ENCODE measurements at regions not wholly inside any gene's neighbourhood (a gene's known extent, or its start where the extent isn't known, plus 50 kb on each side); places are given as distances from the start of the nearest gene placed in this dataset.

- TF ChIP-seq CTCF (conservative IDR thresholded peaks at IDR 0.05), result no peak
Observed at GRCh38 chr14:97712471-97712870, 915.3 kb downstream of the VRK1 start.

GRCh38 chr14:97713023-97713422, 915.8 kb downstream of the VRK1 start:
- no peaks in the 10 kb centered on the region for H3K9me3 Mint-ChIP-seq
- Histone ChIP-seq H3K27me3 (ENCODE audit: control insufficient read depth, insufficient read depth, low read length, poor library complexity, severe bottlenecking) (no peaks in the 10 kb centered on the region), H3K9me3 (ENCODE audit: control insufficient read depth, low read length) (no peaks in the 10 kb centered on the region), H3K27ac (ENCODE audit: low read depth, low read length) (no peak overlapping the region), H3K36me3 (ENCODE audit: control insufficient read depth, insufficient read depth, low read length) (no peaks in the 10 kb centered on the region), H3K4me1 (ENCODE audit: control insufficient read depth, insufficient read depth, low read length) (no peaks in the 10 kb centered on the region), H3K9ac (ENCODE audit: extremely low read depth, low read length, poor library complexity, severe bottlenecking) (no peak overlapping the region), H3K4me3 (ENCODE audit: low read length) (no peak overlapping the region)
- H3K4me3 Mint-ChIP-seq, result no peak overlapping the region
- no peak overlapping the region for H3K27ac Mint-ChIP-seq
- DNase-seq, result no peak
- H3K4me1 Mint-ChIP-seq, result peaks cover 19% of the 10 kb centered on the region
- no peaks in the 10 kb centered on the region for H3K36me3 Mint-ChIP-seq (ENCODE audit: low read depth)
- no peaks in the 10 kb centered on the region for H3K27me3 Mint-ChIP-seq (ENCODE audit: insufficient read depth)
- WGBS, 2 experiments (ENCODE audit: insufficient coverage in 1 of 2, insufficient read length in 1 of 2), result 90 to 100% methylated on average over 3 to 6 of the region's 6 CpGs
- no peak for TF ChIP-seq CTCF (conservative IDR thresholded peaks at IDR 0.05)

More at GRCh38 chr14:97712471-97712870, 915.3 kb downstream of the VRK1 start:
- no peak for DNase-seq
- H3K9ac ChIP-seq (ENCODE audit: extremely low read depth, low read length, poor library complexity, severe bottlenecking), result no peak overlapping the region
- Mint-ChIP-seq H3K4me1 (peaks cover 19% of the 10 kb centered on the region), H3K27ac (no peak overlapping the region), H3K9me3 (no peaks in the 10 kb centered on the region), H3K27me3 (ENCODE audit: insufficient read depth) (no peaks in the 10 kb centered on the region), H3K4me3 (no peak overlapping the region), H3K36me3 (ENCODE audit: low read depth) (no peaks in the 10 kb centered on the region)
- no peaks in the 10 kb centered on the region for H3K27me3 ChIP-seq (ENCODE audit: control insufficient read depth, insufficient read depth, low read length, poor library complexity, severe bottlenecking)
- H3K9me3 ChIP-seq (ENCODE audit: control insufficient read depth, low read length), result no peaks in the 10 kb centered on the region
- H3K27ac ChIP-seq (ENCODE audit: low read depth, low read length), result no peak overlapping the region
- no peak overlapping the region for H3K4me3 ChIP-seq (ENCODE audit: low read length)
- H3K36me3 ChIP-seq (ENCODE audit: control insufficient read depth, insufficient read depth, low read length), result no peaks in the 10 kb centered on the region
- H3K4me1 ChIP-seq (ENCODE audit: control insufficient read depth, insufficient read depth, low read length), result no peaks in the 10 kb centered on the region

GRCh38 chr14:97718886-97719442, 921.8 kb downstream of the VRK1 start:
- Histone ChIP-seq H3K9ac (ENCODE audit: extremely low read depth, low read length, poor library complexity, severe bottlenecking) (no peak overlapping the region), H3K4me1 (ENCODE audit: control insufficient read depth, insufficient read depth, low read length) (no peaks in the 10 kb centered on the region), H3K27me3 (ENCODE audit: control insufficient read depth, insufficient read depth, low read length, poor library complexity, severe bottlenecking) (no peaks in the 10 kb centered on the region), H3K4me3 (ENCODE audit: low read length) (no peak overlapping the region), H3K36me3 (ENCODE audit: control insufficient read depth, insufficient read depth, low read length) (no peaks in the 10 kb centered on the region), H3K27ac (ENCODE audit: low read depth, low read length) (no peak overlapping the region), H3K9me3 (ENCODE audit: control insufficient read depth, low read length) (no peaks in the 10 kb centered on the region)
- H3K36me3 Mint-ChIP-seq (ENCODE audit: low read depth), result no peaks in the 10 kb centered on the region
- H3K4me3 Mint-ChIP-seq, result no peak overlapping the region
- no peaks in the 10 kb centered on the region for H3K9me3 Mint-ChIP-seq
- no peaks in the 10 kb centered on the region for H3K27me3 Mint-ChIP-seq (ENCODE audit: insufficient read depth)
- H3K4me1 Mint-ChIP-seq, result no peaks in the 10 kb centered on the region
- 94 to 100% methylated on average over 1 of the region's 1 CpG for WGBS, 2 experiments (ENCODE audit: insufficient coverage in 1 of 2, insufficient read length in 1 of 2)
- H3K27ac Mint-ChIP-seq, result no peak overlapping the region
- no peak for DNase-seq
- TF ChIP-seq CTCF (conservative IDR thresholded peaks at IDR 0.05), result no peak

Measured in endodermal cell (in vitro differentiated cells).